Pons (tissue), 1 donor: ENCODE measurements at regions not wholly inside any gene's neighbourhood (a gene's known extent, or its start where the extent isn't known, plus 50 kb on each side); places are given as distances from the start of the nearest gene placed in this dataset.

Experiments used
- DNase-seq: peaks from one replicate; pipeline ENCODE4 v3.0.0-alpha.2; 2016; ENCODE audit warnings: low spot score

DNA sequence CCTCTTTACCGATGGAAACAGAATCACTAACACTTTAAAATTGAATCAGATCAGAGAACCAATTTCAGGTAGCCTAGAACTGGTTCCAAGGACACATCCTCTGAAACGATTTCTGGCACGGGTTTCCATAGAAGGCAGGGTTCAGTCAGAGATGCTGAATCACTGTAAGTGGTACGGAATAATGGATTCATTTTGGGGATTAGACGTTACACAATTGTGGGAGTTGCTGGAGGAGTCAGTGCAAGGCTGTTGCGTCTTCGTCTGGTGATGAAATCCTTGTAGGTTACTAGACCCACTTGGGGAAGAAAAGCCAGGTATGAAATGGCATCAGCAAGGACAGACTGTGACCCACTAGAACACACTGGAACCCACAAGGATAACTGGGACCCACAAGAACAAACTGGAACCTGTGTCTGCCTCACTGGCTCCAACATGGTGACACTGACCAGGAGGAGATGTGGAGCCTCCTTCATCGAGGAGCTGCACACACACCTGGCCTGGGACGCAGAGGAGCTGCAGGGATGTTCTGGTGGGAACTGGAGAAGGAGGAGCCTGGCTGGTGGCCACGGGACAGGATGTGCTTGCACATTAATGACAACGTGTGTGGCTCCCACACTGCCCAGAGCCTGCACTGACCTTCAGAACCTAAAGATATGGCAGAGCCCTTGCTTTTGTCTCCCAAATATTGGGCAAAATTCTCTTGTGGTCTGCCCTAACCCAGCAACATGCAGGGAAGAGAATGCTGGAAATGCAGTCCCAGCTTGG is 105.1 kb downstream of the TRAPPC11 start:
- no peak for DNase-seq

DNA sequence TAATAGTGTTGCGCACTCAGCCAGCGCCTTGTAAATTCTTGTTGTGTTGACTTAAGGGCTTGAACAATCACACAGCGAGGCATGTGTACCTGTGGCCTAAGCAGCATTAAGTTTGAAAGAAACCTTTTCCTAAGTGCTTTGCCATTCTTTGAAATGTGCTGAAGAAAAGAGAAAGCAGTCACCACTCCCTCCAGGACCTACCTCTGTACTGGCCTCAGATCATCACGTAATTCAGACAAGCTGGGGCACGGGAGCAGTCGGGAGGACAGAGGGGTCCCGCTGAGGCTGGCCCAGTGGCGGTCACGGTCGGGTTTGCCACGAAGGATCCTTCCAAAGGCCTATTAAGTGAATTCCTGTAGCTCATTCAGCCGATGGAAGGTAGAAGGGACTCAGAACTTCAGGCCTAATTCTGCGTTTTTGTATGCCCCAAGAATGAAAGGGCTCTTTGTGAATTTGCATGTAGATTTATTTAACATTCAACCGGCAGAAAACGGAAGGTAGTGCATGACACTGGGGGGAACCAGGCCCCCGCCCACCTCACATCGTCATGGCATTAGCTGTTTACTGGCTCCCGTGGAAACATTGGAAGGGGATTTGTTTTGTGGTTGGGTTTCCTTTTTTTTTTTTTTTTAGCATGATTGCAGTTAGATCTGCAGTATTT is 106.3 kb downstream of the TRAPPC11 start:
- no peak for DNase-seq

DNA sequence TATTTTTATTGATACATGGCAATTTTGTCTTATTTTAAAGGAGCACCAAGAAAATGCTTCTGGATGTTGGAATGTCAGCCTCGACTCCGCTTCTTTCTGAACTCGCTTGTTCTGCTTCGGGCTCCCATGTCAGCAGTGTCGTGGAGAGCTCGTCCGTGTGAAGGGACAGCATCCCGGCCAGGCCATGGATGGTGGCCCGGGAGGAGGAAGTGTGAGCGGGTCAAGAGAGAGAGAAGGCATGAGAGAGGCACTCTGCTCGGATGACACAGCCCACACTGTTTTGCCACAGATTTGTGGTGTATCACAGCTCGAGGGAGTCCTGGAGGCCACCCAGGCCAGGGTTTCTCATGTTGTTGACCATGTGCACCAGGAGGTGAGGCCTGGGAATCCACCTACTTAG is 107.0 kb downstream of the TRAPPC11 start:
- no peak for DNase-seq

DNA sequence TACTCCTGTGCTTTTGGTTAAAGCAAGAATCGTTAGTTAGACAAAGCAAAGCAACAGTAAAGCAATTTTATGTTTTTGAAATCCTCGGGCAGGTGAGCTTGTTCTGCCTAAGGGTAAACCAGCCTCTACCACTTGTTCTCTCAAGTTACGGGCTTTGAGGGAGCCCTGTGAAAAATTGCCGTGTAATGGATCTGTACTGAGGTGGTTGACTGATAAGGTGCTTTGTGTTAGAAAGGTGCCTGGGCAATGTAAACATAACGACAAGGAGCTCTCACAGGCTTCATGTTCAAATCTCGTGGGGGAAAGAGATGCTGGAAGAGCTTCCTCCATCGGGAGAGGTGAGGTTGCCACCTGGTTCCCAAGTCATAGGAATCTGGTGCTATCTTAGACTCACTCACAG is 111.8 kb downstream of the TRAPPC11 start:
- DNase-seq: no peak

DNA sequence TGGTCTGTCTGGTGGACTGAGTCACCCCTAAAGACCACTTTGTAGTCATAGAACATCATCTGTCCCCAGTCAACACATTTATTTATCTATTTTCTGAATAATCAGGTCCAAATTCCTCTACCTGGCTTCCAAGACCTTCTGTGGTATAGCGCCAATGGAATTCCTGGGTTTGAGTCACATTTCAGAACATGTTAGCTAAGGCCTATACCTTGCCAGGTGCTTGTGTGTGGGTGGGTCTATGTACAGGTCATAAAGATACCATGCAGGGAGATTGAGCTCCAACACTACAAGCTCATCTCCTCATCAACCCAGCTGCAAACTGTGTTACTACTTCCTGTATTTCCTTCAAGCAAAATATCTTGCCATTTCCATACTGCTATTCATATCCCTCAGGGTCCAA is 113.3 kb downstream of the TRAPPC11 start:
- DNase-seq: no peak

DNA sequence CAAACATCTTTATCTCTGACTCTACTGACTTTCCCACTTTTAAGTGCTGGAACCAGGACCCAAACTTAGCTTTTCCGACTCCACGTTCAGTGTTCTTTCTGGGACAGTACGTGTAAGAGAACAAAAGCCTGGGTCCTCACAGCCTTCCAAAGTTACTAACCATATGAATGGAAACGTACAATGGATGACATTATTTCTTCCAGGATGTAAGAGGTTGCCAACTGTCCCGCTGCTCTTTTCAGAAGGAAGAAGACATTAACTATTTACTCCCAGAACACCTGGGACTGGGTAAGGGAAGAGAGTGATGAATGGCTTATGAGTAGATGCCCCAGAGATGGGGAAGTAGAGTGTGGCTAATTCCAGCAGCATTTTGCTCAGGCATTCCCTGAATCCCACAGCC is 114.7 kb downstream of the TRAPPC11 start:
- no peak for DNase-seq

DNA sequence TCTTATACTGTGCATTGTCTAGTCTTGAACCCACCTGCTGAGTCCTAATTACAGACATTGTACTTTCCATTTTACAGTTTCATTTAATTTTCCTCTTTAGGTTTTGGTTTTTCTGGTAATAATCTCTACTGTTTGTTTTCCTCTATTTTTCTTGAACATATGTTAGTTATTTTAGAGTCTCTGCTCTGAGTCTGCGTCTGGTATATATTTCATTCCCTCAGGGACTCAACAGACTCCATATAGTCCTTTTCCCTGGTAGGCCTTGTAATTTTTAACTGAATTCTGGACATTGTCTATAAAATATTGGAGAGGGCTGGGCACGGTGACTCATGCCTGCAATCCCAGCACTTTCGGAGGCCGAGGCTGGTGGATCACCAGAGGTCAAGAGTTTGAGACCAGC is 121.8 kb upstream of the STOX2 start:
- no peak for DNase-seq

DNA sequence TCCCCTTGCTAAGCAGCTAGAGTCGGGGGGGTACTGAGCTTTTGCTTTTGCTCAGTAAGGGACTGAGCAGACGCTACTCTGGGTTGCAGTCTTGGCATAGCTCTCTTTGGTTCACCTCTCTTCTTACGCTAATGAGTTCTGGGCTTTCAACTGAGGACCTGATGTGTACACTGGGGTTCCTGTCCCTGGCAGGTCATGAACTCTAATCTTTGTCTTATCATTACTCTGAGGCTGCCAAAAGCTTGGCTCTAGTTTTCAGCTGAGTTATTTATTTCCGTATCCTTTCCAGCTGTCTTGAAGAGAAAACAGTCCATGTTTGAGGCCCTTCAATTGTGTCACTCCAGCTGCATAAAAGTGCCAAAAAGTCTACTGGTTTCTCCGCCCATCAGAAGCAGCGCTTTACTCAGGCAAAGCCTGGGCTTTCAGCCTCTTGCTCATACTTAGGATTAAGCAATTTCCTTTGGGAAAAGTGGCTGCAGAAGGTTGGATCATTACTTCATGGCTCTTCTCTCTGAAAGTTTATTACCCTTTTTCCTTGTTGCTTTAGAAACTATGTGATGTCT is 121.0 kb upstream of the STOX2 start:
- DNase-seq: no peak

DNA sequence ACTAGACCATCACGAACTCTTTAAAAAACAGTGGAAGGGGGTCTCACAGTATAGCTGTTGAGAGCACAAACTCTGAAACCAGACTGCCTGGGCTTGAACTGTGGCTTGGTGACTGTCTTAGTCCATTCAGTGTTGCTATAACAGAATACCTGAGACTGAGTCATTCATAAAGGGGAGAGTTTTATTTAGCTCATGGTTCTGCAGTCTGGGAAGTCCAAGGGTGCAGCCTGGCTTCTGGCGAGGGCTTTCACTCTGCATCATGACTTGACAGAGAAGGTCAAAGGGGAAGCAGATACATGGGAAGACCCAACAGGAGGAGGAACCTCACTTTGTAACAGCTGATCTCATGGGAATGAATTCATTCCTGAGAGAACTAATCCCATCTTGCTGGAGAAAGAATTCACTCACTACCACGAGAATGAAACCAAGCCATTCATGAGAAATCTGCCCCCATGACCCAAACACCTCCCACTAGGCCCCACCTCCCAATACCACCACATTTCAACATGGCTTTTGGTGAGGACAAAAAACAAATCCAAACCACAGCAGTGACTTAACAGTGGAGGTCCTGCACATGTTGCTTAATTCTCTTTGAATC is 116.7 kb upstream of the STOX2 start:
- no peak for DNase-seq

DNA sequence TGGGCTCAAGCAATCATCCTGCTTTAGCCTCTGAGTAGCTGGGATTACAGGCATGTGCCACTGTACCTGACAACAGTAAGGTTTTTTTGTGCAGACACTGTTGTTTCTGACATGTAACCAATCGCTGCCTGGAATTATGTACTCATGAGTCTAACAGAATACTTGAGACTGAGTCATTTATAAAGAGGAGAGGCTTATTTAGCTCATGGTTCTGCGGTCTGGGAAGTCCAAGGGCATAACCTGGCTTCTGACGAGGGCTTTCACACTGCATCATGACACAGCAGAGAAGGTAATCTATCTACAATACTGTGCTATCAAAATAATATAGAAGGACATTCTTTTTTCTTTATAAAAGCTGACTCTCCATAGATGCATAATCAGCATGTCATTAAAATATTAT is 115.5 kb upstream of the STOX2 start:
- no peak for DNase-seq

DNA sequence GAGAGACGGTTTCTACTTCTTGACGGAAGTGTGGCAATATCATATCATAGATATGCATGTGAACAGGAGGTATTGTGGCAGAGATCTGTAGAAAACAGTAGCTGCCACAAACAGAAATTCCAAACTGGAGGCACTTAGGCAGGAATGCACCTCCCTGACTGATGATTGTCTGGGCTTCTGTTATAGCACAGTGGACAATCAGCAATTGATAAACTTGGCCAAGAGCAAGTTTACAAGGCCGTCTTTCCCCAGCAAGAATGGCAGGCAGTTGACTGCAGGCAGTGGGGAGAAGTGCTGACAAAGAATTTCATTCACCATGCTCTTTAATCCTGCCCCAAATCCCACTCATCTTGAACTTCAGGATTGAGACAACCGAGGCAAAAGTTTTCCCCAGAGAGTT is 114.4 kb upstream of the STOX2 start:
- no peak for DNase-seq

DNA sequence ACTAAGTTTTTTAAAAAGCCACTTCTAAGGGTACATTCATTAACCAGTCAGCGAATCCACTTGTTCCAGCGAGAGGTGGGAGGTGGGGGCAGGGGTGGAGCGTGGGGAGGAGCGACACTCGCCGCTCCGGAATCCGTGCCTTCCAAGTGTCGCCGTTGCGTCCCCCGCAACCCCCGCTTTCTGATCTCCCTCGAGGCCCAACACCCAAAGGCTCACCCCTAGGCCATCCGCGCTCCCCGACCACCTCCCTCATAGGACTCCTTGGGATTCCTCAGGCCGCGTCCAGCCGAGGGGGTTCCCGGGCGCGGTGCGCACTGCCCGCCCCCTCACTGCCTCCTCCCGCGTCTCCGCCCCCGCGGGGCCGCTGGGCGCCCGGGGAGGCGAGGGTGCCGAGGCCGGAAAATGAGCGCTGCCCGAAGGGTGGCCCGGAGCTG is 108.1 kb upstream of the STOX2 start:
- DNase-seq: no peak

DNA sequence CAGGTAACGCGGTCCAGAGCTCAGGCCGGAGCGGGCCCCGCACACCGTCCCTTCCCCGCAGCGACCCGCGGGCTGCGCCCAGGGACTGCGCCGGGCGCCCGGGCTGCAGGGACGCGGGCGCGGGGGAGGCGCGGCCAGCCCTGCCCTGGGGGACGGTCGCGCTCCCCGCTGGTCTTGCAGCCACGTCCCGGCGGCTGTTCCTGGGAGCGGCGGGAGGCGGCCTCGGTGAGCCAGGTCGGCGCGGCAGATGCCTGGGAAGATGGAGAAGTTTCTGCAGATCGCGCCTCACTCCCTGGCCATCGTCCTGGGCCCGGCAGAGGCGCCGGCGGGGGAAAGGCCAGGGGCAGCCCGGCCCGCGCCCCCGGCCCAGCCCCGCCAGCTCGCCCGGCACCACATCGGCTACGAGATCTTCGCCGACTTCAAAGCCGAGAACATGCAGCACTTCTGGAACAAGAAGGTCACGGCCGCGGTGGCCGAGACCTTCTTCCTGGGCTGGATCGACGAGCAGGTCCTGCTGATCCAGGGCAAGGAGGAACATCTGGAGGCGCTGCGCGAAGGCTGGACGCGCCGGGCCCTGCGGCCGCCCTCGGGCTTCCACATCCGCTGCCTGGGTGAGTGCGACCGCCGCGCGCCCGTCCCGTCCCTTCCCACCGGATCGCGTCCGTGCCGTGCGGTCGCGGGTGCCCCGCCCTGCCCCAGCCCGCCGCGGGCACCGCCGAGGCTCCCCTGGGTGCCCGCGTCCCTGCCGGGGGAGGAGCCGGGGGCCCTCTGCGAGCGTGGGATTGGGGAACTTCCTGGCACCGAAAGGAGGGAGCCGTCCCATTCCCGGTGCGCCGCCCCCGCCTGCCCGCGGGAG is 107.4 kb upstream of the STOX2 start:
- no peak for DNase-seq

DNA sequence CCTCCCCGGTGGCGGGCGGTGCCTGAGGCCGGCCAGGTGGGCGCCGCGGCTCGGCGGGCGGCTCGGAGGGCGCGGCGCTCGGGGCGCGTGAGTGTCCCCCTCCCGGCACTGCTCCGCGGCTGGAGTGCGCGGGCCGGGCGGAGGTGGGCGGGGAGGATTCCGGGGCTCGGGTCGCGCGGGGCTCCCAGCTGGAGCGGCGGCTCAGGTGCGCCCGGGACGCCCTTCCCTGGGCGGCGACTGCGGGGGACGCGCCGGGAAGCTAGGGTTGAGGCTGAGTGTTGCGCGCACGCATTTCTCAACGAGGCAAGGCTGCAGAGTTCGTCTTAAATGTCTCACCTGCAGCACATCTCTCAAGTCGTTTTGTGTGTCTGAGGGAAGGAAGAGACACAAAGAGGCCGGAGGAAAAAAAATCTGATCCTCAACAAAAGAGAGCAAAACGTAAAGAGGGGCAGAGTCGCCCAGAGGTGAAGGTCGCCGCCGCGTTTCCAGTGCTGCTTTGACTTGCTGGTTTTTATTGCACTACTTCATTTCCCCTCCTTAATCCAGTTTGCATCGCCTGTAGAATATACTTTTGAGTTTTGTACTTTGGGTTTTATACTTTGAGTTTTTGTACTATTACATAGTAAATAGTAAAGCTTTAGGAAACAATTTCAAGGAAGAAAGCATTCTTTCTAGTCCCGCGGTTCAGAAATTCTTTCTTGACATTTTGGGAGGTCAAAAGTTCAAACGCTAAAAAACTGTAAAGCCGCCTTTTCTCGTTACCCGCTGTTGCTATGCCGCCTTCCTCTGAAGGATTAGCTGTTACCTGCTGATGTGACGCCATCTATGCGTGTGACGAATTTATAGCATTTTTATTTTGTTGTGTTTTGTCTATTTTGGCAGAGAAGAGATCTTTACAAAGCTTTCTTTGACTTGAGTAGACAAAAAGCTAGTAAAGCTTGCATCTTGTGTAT is 106.5 kb upstream of the STOX2 start:
- DNase-seq: no peak

DNA sequence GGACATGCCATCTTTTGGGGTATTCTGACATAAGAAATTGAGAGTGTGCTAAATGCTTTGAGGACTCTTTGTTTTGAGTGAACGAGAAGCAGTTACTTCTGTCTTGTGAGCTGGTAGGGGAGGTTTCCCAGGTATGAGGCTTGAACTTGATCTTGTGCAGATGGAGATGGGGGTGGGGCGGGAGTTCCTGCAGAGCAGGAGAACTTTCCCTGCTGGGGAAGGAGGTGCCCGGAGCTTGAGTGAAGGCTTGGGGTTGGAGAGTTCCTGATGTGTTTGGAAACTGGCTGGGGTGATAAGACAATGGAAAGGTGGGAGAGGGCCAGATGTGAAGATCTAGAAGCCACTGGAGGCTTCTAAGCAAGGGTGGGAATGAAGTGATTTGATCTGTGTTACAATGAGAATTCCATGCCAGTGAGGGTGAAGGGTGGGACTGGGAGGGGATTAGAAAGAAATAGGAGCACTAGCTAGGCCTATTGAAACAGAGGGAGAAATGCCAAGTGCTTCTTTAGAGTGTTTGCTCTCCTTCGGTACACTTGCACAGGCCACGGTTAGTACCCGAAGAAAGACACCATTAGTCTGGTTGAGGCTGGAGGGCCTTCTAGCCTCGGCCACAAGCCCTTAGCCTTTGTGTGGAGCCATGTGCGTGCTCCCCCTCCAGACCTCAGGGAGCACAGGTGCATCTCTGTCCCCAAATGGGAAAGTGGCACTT is 103.5 kb upstream of the STOX2 start:
- no peak for DNase-seq

DNA sequence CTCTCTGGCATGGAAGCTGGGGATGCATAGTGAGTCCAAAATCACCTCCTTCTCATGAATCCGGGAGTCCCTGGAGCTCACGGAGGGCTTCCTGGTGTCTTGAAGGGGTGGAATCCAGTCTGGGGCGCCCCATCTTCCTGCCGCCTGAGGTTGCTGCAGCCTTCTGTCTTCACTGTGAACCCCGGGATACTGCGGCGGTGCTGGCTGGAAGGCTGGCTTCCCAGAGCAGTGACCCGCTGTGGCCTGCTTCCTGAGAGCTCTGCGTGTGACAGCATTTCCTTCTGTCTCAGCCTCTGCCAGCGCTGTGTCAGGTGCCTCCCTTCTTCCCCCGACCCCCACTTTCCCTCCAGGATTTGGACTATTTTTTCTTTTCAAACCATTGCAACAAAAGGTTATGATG is 98.8 kb upstream of the STOX2 start:
- DNase-seq: no peak

DNA sequence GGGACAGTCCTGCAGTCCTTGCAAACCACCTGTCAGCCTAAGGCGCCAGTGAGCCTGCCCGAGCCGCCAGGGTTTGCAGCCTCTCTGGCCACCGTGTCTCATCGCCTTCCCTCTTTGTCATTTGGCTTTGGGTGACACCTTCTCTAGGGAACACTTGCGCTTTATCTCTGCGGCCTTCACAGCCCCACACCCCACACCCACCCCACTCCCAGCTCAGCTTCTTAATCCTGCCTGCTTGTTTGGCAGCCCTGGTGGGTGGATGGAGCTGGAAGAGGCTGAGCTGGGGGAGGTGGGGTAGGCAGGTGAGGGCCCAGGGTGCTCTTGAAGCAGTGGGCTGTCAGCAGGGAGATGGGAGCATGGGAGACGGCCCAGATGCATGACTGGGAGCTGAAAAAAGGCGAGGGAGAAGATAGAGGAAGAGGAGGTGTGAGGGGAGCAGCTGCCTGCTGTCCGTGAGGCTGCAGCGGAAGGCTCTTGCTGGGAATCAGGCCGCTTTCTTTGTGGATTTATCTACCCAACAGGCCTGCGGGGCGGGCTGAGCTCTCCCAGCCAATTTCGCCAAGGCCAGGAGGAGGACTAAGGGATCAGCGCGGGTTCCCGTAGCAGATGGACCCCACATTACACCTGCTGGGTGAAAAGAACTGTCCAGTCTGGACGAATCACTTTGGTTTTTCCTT is 97.5 kb upstream of the STOX2 start:
- no peak for DNase-seq

DNA sequence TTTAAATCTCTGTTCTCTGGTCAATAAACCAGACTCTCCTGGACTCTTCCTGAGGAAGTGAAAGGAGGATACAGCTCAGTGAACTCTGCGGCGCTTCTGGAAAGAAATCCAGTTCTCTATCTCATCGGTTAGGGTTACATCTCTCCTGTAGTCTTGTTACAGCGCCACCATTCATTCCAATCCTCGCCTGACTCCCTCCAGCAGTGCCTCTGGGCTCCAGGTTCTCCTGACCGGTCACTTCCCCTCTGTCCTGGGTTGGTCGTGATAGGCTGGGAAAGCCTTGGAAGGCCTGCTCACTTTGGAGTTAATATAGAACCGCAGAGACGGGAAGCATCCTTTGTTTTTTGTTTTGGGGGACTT is 97.0 kb upstream of the STOX2 start:
- DNase-seq: no peak

DNA sequence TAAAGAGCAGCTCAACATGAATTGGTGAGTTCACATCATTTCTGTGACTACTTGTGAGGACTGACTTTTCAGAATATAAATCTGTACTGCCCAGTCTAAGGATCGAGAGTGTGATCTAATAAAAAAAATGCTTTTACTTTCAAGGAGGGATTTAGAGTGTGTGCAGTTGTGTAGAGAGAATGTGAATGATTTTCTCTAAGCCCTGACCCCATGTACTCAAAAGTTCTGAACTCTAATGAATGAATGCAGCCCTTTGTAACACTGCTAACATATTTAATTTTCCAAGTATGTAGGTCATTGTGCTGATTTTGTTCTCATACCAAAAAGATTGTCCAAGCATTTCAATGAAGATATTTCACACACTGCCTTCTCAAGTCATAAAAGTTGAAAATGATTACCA is 92.5 kb upstream of the STOX2 start:
- no peak for DNase-seq

DNA sequence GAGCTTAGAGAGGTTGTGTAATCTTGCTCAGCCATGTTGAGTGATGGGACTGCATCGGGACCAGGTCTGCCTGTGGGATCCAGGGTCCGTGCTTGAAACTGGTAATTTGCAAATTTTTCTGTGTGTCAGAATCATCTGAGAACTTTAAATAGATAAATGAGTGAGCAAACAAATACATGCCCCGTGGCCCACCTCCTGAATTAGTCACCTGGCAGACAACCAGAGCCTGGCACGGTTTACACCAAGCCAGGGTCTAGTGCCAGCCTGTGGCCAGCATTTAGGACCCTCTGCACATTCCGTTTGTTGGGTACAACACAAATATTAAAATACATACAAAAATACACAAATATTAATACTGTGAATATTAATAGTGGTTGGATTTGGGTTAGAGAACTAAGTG is 90.6 kb upstream of the STOX2 start:
- no peak for DNase-seq
